GM20000 (cell line): ENCODE measurements at regions not wholly inside any gene's neighbourhood (a gene's known extent, or its start where the extent isn't known, plus 50 kb on each side); places are given as distances from the start of the nearest gene placed in this dataset.
"Not testable (repeated sequence)": the region's sequence is repeated elsewhere in the genome, so short reads cannot be mapped to it uniquely, and the experiment has no call there.

Experiments
- DNase-seq: peaks from one replicate; pipeline ENCODE4 v3.0.0; 2012; ENCODE audit warnings: low spot score
- CTCF ChIP-seq: IDR thresholded peaks from 2 replicates; pipeline ENCODE4 v1.5.1; 2012; ENCODE audit warnings: mild to moderate bottlenecking, control low read depth; ENCODE audit errors: extremely low read depth, missing control alignments

DNA sequence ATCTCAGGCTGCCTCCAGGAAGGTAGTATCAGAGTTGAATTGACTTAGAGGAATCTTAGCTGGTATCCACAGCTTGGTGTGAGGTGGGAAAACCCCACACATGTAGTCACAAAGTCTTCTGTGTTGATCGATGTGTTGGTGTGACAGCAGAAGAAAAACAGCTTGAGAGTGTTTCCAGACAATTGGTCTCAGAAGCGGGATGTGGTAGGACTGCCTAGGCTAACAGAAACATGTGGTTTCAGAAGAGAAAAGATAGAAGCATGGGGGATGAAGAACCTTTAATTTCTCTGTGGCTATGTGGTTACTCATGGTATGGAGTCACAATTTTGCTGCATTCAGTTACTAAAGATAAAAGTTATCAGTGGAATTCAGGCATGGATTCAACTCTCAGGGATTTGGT, 134.7 kb upstream of the SLITRK5 start:
- no peak for DNase-seq
- TF ChIP-seq CTCF: no peak

GRCh38 chr13:87536899-87537298, 134.3 kb upstream of the SLITRK5 start:
- no peak for TF ChIP-seq CTCF
- DNase-seq: no peak

DNA sequence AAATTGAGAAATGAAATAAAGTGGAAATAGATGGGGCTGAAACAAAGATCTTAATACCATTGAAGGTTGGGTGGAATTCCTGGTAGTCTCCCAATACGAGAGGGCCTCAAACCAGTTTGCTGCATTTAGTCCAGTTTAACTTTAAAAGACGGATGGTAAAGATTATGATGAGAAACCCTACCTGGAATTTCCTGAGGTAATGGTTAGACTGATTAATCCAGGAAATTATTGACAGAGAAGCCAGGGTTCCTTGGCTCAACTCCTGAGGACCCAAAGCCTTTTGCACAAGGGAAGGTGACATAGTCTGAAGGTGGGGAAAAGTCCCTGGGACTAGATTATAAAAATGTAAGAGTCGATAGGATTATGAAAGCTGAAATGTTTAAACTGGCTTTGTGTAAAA, 133.2 kb upstream of the SLITRK5 start:
- no peak for DNase-seq

GRCh38 chr13:87538366-87539052, 132.7 kb upstream of the SLITRK5 start:
- DNase-seq: no peak

More for the DNA sequence above, 133.2 kb upstream of the SLITRK5 start:
- TF ChIP-seq CTCF: no peak

DNA sequence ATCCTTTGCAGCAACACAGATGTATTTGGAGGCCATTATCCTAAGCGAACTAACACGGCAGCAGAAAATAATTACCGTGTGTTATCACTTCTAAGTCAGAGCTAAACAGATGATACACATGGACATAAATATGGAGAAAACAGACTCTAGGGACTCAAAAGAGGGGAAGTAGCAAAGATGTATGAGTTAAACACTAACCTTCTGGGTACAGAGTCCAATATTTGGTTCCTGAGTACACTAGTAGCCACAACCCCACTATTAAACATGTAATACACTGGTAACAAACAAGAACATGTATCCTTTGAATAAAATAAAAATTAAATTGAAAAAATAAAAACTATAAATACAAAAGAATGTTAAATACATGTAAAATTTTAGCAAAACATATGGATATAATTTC, 118.0 kb upstream of the SLITRK5 start:
- TF ChIP-seq CTCF: no peak
- no peak for DNase-seq

More at GRCh38 chr13:87538366-87539052, 132.7 kb upstream of the SLITRK5 start:
- TF ChIP-seq CTCF: no peak

DNA sequence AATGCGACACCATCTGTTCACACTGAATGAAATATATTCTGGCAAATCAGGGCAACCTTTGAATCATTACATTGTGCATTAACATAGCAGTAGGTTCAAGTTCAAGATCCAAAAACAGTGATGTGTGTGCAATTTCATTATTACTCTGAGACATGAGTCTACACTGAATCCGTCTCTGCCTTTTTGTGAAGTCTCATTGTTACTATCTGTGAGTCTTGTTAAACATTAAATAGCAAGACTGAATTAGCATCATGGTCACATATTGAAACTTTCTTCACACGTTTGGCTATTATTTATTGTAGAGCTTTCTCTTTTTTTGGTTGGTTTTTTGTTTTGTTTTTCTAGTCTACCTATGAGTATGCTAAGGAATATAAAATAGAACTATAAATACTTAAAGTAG, 117.1 kb upstream of the SLITRK5 start:
- TF ChIP-seq CTCF: no peak
- no peak for DNase-seq

GRCh38 chr13:87557788-87558187, 113.4 kb upstream of the SLITRK5 start:
- no peak for TF ChIP-seq CTCF

DNA sequence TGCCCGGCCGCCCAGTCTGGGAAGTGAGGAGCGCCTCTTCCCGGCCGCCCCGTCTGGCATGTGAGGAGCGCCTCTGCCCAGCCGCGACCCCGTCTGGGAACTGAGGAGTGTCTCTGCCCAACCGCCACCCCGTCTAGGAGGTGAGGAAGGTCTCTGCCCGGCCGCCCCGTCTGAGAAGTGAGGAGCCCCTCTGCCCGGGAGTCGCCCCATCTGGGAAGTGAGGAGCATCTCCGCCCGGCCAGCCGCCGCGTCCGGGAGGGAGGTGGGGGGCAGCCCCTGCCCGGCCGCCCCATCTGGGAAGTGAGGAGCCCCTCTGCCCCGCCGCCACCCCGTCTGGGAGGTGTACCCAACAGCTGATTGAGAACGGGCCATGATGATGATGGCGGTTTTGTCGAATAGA, 109.6 kb upstream of the SLITRK5 start:
- DNase-seq: not testable (repeated sequence)

More at GRCh38 chr13:87557788-87558187, 113.4 kb upstream of the SLITRK5 start:
- no peak for DNase-seq
